SKM-1 treated with dmso at 0.1 percent for 144 hours (cell line): ENCODE measurements at regions not wholly inside any gene's neighbourhood (a gene's known extent, or its start where the extent isn't known, plus 50 kb on each side); places are given as distances from the start of the nearest gene placed in this dataset.
"Not testable (repeated sequence)": the region's sequence is repeated elsewhere in the genome, so short reads cannot be mapped to it uniquely, and the experiment has no call there.

Experiments
- DNase-seq: peaks from one replicate; lab custom pipeline; 2025; ENCODE audit not compliant: unreplicated experiment; lab: John Stamatoyannopoulos, UW

DNA sequence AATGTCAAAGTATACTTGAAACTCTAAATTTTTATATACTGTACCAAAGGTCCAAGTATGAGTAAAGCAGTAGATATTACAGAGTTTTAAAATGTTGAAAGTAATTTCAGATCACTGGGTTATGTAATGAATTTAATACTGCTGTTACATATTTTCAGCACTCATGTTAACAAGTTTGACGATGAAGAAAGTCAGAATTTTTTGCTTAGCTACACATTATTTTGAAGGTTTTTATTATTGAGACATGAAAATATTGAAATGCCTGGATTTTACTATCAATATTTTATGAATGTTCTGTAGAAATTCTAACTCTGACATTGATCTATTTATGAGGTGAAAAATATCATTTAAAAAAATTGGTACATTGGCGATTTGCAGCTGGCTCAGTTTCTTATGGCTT lies 1030.3 kb downstream of the FSCB start:
- DNase-seq: no peak

DNA sequence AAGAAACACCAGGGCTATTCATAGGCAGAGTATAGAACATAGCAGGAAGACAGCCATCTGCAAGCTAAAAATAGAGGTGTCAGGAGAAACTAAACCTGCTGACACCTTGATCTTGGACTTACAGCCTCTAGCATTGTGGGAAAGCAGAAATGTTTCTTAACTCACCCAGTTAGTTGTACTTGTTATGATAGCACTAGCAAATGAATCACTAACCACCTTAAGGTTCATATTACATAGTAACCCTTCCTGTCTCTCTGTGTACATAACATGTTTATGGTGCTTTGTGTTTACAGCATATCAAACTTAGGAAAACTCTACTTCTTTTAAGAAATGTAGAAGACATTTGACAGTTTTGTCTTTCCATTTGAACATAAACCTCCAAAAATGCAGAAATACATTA lies 1031.3 kb downstream of the FSCB start:
- DNase-seq: no peak

DNA sequence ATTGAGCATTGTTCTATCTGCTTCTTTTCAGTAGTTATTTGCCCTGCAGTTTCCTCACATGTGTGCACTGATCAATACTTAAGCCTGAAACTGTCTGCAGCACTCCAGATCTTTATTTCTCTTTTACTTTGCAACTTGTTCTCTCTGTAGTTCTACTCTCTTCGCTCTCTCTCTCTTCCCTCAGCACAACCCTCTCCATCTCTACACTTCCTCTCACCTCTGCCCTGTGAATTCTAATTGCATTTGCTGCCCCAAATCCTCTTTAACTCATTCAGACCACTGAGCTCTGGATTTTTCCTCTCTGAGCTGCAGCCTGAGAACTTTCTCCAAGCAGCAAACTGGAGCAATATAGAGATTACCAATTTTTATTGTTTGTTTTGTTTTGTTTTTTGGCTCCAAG lies 1035.5 kb downstream of the FSCB start:
- DNase-seq: no peak

DNA sequence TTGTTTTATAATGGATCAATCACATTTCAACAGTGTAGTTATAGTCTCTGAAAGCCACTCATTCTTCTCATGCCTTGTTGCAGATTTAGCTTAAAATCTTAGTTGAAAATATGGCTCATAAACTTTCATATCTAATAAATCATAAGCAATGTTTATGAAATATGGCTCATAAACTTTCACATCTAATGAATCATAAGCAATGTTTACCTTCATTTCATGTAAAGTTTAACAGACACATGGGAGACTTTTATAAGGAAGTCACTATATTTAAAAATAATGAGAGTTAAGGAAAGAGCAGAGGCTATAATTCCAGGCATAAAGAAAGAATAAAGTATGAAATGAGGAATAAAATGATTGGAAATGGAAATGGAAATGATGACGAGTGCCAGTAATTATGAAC lies 1042.1 kb downstream of the FSCB start:
- no peak for DNase-seq

DNA sequence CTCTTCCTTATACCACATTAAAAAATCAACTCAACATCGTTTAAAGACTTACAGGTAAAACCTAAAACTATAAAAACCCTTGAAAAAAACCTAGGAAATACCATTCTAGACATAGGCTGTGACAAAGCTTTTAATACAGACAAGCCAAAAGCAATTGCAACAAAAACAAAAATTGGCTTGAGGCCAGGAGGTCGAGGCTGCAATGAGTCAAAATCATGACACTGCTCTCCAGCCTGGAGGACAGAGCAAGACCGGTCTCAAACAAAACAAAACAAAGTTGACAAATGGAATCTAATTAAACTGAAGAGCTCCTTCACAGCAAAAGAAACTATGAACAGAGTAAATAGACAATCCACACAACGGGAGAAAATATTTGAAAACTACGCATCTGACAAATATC lies 1057.8 kb downstream of the FSCB start:
- DNase-seq: no peak

DNA sequence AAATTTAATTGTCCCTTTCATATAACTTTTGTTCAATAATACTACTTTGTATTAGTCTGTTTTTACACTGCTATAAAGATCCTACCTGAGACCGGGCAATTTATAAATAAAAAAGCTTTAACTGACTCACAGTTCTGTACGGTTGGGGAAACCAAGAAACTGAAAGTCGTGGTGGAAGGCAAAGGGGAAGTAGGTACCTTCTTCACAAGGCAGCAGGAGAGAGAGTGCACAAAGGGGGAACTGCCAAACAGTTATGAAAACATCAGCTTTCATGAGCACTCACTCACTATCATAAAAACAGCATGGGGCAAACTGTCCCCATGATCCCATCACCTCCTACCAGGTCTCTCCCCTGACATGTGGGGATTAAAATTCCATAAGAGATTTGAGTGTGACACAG lies 1069.0 kb downstream of the FSCB start:
- DNase-seq: peak; percentile 6

DNA sequence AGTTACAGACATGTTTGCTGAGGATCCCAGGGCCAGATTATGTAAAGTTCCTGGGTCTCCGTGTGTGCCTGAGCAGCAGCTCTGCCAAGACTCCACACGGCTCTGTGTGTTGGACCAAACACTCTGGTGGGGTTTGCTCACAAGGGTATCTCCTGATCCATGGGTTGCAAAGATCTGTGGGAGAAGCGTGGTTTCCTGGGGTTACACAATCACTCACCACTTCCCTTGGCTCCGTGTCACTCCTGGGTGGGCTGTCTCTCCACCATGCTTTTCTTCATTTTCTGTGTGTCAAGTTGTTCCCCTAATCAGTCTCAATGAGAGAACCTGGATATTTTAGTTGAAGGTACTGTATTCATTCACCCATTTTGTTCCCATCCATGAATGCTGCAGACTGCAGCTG lies 1088.8 kb downstream of the FSCB start:
- no peak for DNase-seq

DNA sequence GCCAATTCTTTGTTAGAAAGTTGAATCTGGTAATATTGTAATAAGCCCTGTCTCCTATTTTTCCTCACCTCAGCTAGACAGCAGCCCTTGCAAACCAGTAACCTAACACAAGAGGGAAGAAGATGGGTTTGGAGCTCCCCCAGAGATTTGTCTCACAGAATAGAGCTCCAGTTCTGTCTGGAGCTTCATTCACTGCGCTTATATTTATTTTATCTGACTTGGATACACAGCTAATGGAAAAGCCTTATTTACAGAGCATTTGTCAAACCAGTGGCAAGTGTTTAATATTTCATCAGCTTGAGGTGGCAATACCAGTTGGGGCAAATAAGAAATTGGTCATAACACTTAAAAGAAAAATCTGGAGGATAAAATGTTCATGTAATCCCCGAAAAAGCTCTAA lies 1094.0 kb downstream of the FSCB start:
- no peak for DNase-seq

DNA sequence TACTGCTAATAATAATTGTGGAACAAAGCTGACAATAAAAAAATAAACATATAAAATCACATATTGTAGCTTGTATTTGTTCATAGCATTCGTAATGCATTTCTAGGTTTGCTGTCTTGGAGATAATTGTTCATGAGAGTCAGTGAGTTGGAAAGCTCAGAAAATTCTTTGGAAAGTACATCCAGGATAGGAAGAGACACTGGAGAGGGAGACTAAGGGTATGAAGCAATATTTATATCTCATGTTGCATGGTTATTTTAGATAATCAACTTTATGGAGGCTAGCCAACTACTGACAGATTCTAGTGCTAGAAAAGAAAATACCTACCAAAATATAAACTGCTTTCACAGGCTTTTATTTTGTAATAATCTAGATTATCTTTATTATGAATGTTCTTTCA lies 1095.2 kb downstream of the FSCB start:
- DNase-seq: no peak

DNA sequence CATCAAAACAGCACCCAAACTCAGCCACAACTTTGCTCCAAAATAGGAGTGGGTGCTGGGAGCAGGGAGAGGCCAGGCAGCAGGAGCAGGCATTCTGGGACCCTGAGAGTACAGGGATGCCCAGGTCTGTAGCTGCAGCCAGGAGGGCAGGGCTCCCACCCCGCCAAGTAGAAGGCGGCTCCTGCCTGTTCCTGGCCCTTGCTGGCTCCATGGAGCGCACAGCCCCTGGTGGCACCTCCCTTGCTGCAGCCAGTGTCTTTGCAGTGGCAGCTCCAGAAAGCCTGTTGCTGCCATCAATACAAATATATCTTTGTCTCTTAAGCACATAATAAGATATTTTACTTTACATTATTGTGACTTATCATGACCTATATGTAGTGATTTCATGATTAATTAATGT lies 1096.5 kb downstream of the FSCB start:
- DNase-seq: no peak

DNA sequence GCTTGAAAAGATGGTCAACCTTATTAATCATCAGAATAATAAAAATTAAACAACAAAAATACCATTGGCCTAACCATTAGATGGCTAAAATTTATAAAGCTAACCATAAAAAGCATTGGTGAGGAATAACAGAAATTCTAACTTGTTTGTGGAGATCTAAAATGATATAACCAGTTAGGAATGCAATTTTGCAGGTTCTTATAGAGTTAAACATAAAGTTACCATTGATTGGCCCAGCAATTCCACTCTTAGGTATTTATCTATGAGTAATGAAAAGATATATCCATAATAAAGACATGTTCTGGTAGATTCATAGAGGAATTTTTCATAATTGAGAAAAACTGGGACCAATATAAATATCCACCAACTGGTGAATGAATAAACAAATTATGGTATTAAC lies 1098.6 kb downstream of the FSCB start:
- DNase-seq: no peak

DNA sequence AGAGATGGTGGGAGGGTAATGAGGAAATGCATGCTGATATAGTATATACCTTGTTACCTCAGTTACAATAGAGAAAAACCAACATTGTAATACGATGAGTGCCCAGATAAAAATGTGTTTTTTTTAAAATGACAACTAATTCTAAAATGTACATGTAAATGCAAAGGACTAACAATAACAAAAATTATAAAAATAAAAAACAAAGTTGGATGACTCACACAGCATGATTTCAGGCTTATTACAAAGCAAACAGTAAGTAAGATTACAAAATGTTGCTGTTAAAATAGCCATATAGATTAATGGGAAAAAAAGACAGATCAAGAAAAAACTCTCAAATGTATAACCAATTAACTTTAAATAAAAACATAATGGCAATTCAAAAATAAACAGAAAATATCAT lies 1099.4 kb downstream of the FSCB start:
- DNase-seq: no peak

DNA sequence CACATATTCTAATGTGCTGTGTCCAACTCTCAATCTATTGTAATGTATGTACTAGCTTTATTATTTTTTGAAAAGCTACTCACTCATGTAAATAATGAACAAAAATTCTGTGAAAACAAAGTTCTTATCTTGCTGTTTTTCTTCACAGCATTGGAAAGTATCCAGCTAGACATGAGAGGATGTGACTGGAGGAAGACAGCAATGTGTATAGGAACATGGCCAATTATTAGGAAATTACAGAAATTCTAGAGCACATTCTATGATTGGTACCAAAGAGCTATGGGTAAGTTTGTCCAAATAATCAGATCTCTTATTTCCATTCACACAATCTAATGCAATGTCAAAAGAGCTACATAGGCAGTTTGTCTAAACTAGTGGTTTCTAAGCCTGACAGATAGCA lies 1100.2 kb downstream of the FSCB start:
- DNase-seq: no peak

DNA sequence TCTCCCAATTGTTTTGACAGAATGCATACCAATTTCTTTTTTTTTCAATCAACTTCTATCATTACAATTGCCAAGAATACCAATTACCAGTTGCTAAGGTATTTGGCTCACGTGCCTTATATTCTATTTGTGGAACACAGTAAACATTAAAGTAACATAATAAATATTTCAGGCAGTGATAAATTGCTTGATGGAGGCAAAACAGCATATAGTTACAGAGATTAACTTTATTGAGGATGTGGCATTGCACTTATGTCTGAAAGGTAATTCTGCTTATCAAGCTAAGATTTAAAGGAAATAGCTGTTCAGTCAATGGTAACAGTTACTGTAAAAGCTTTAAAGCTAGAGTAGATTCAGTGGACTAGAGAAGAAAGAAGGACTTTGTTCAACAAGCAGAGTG lies 1107.8 kb downstream of the FSCB start:
- DNase-seq: no peak

DNA sequence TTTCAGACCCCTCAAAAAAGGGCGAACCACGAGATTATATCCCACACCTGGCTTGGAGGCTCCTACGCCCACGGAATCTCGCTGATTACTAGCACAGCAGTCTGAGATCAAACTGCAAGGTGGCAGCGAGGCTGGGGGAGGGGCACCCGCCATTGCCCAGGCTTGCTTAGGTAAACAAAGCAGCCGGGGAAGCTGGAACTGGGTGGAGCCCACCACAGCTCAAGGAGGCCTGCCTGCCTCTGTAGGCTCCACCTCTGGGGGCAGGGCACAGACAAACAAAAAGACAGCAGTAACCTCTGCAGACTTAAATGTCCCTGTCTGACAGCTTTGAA lies 1136.6 kb downstream of the FSCB start:
- not testable (repeated sequence) for DNase-seq

DNA sequence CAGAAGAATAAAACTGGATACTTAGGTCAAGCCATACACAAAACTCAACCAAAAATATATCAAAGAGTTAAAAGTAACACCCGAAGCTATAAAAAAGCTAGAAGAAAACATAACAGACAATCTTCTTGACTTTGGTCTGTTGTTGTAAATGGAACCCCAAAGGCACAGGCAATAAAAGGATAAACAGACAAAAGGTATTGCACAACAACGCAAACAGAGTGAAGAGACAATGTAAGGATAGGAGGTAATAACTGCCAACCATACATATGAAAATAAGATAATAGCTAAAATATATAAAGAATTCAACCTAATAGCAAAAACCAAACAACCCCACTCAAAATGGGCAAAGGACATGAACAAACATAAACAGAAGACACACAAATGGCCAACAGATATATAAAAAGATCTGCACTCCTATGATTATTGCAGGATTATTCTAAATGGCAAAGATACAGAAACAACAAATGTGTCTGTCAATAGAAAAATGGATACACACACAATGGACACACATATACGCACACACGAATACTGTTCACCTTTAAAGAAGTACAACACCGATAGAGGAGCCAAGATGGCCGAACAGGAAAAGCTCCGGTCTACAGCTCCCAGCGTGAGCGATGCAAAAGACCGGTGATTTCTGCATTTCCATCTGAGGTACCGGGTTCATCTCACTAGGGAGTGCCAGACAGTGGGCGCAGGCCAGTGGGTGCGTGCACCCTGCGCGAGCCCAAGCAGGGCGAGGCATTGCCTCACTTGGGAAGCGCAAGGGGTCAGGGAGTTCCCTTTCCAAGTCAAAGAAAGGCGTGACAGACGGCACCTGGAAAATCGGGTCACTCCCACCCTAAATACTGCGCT lies 1137.1 kb downstream of the FSCB start:
- no peak for DNase-seq

DNA sequence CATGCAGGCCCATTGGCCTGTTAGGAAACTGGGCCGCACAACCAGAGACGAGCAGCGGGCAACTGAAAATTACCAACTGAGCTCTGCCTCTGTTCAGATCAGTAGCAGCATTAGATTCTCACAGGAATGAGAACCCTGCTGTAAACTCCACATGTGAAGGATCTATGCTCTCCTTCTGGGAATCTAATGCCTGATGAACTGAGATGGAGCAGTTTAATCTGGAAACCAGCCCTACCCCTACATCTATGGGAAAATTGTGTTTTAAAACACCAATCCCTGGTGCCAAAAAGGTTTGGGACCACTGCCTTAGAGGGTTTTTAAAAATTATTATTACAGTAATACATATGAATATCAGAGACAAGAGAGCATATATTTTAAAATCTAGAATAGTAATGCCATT lies 1144.5 kb downstream of the FSCB start:
- no peak for DNase-seq

DNA sequence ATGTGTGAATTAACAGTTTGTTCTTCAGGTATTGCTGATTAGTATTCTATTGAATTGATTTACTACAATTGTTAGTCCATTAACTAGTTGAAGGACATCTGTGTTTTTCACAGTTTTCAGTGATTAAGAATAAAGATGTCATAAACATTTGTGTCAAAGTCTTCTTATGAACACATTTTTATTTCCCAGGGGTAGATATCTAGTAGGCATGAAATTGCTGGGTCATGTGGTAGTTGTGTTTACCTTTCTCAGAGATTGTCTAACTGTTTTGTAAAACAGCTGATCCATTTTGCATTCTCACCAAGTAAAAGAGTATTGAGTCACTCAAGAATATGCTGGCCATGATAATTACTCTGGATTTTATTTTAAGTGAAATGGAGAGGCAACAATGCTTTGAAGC lies 1145.3 kb downstream of the FSCB start:
- no peak for DNase-seq

DNA sequence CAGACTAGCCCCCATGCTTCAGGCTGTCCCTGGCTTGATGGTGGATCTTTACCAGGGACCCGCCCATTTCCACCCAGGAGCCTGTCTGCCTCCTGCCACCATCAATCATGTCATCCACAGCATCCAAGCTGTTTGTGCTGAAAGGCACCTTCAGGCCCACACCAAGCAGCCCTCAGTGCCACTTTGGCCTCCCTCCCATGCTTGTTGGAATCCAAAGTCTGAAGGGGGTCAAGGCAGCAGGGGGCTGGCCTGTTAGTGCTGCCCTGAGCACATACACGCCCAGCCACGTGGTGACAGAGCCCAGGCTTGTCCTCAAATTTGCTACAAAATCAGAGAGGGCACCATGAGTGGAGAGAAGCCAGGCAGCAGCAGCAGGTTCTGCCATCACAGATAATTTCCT lies 1146.8 kb downstream of the FSCB start:
- no peak for DNase-seq

DNA sequence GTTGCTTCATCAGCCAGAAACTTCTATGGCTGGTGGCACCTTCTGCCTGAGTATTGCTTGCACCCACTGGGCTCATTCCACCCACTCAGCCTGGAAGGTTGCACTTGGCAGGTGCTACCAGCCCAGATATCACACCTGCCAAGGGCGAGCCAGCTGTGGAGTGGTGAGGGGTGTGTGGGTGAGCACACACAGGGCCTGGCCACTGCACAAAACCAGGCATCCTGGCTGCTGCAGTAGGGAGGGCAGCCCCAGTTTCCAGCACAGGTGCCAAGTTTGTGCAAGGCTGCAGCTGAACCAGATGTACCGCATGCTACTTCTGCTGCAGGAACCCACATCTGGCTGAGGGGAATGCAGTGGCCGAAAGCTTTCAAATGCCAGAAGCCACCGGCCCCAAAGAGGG lies 1147.8 kb downstream of the FSCB start:
- DNase-seq: no peak

DNA sequence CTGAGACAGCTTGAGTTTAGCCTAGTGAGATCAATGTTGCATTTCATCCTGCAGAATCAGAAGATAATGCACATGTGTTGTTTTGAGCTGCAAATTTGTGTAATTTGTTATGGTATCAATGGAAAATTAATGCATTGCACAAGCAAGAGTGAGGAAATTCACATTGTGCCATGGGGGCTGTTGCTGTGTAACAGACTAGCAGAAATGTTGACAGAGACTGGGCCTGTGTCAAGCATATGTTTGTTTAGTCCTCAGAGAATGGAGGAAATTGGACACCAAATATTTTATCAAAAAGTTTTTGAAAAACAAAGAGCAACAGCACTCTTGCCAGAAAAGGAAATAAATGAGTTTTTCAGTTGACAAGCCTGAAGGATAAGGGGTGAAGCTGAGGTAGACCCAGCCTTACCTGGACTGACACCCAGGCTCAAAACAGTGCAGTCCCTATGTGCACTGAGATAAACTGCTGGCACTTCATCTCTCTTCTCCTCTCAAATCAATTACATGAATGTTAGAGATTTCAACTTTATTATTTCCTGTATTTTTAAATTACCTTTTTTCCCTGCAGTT lies 1150.0 kb downstream of the FSCB start:
- DNase-seq: no peak

DNA sequence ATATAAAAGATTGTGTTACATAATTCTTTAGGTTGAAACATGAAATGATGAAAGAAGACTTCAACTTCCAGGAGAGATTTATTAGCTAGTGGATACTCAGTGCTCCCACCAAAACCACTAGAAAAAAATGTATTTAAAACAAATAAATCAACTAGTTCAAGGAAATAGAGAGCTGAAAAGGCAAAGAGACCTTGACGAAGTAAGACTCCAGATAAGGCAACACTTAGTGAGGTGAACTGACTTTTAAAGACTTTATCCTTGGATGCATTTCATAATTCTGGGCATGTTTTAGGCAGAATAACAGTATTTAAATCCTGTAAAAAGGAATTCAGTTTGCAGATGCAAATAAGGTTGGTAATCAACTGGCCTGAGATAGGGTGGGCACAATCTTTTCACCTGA lies 1150.7 kb downstream of the FSCB start:
- DNase-seq: no peak

DNA sequence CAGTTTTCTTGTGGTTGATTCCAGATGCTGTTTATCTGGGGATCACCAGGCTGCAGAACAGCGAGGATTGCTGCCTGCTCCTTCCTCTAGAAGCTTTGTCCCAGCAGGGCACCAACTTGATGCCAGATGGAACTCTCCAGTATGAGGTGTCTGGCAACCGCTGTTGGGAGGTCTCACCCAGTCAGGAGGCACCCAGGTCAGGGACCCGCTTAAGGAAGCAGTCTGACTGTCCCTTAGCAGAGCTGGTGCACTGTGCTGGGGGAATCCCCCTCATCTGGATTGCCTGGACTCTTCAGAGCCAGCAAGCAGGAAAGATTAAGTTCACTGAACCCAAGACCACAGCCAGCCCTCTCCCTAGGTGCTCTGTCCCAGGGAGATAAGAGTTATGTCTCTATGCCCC lies 1165.2 kb downstream of the FSCB start:
- no peak for DNase-seq
